Vagina (tissue), 2 donors: ENCODE measurements at regions not wholly inside any gene's neighbourhood (a gene's known extent, or its start where the extent isn't known, plus 50 kb on each side); places are given as distances from the start of the nearest gene placed in this dataset.

Experiments used
- DNase-seq, 2 donors: peaks; one replicate each; pipeline ENCODE4 v3.0.0-alpha.2; 2017; ENCODE audit errors: extremely low spot score in 2 of 2
- H3K27ac ChIP-seq: fragments of 200-600 bp; sonication (generic); one replicate; pipeline ENCODE4 v1.5.1; 2019
- H3K27me3 ChIP-seq: fragments of 200-600 bp; sonication (generic); one replicate; pipeline ENCODE4 v1.5.1; 2019
- H3K36me3 ChIP-seq, 2 donors: fragments of 200-600 bp; sonication (generic); one replicate each; pipeline ENCODE4 v1.5.1; 2017 to 2019
- H3K4me1 ChIP-seq: fragments of 200-600 bp; sonication (generic); one replicate; pipeline ENCODE4 v1.5.1; 2019
- H3K4me3 ChIP-seq, 2 donors: fragments of 200-600 bp; sonication (generic); 1 replicate in 1 of 2; 2 replicates in 1 of 2; pipeline ENCODE4 v1.5.1; 2016 to 2019
- H3K9me3 ChIP-seq: fragments of 200-600 bp; sonication (generic); one replicate; pipeline ENCODE4 v1.5.1; 2019
- CTCF ChIP-seq, 3 experiments: fragments of 450-650 bp in 2 of 3; fragments of 200-600 bp in 1 of 3; sonication (generic) in 1 of 3; IDR thresholded peaks; one replicate each; pipeline ENCODE4 v1.5.1; 2017 to 2019; ENCODE audit warnings: antibody characterized with exemption in 3 of 3, mild to moderate bottlenecking in 2 of 3, moderate library complexity in 2 of 3
- POLR2A ChIP-seq, 2 donors: fragments of 450-650 bp; IDR thresholded peaks; one replicate each; pipeline ENCODE4 v1.6.1; 2017; ENCODE audit warnings: antibody characterized with exemption in 2 of 2, mild to moderate bottlenecking in 2 of 2, moderate library complexity in 2 of 2
- POLR2AphosphoS5 ChIP-seq, 2 donors: sonication (generic); formaldehyde crosslinking; IDR thresholded peaks; one replicate each; pipeline ENCODE4 v1.9.0; 2017; ENCODE audit warnings: antibody characterized with exemption in 2 of 2, mild to moderate bottlenecking in 2 of 2, low read depth in 1 of 2; ENCODE audit not compliant: insufficient read depth in 1 of 2
- intact Hi-C: fragments of 100-400 bp; cut with DNase I; formaldehyde crosslinking; loops from one replicate; pipeline ENCODE4 v1.15.1; 2023

- H3K27me3 ChIP-seq = no peaks in the 10 kb centered on the region
- H3K4me1 ChIP-seq = peaks cover 12% of the 10 kb centered on the region
- TF ChIP-seq POLR2AphosphoS5 (IDR thresholded peaks at IDR 0.05; ENCODE audit: insufficient read depth in 1 of 2, low read depth in 1 of 2) (no peak), POLR2A (IDR thresholded peaks at IDR 0.05) (no peak), CTCF (IDR thresholded peaks at IDR 0.05) (no peak)
- no peak overlapping the region for H3K27ac ChIP-seq
- no peak for DNase-seq
- no peaks in the 10 kb centered on the region for H3K36me3 ChIP-seq
- no peaks in the 10 kb centered on the region for H3K9me3 ChIP-seq
- intact Hi-C loops = no loop called here
- H3K4me3 ChIP-seq = no peak overlapping the region
These were observed 272.6 kb upstream of the FAT3 start for GRCh38 chr11:91952056-91952455.

GRCh38 chr11:91947215-91947820 lies 277.3 kb upstream of the FAT3 start:
- H3K9me3 ChIP-seq = no peaks in the 10 kb centered on the region
- no peaks in the 10 kb centered on the region for H3K36me3 ChIP-seq
- no peaks in the 10 kb centered on the region for H3K27me3 ChIP-seq
- TF ChIP-seq POLR2AphosphoS5 (IDR thresholded peaks at IDR 0.05; ENCODE audit: insufficient read depth in 1 of 2, low read depth in 1 of 2) (no peak), POLR2A (IDR thresholded peaks at IDR 0.05) (no peak), CTCF (IDR thresholded peaks at IDR 0.05) (no peak)
- H3K4me1 ChIP-seq = peaks cover 22% of the 10 kb centered on the region
- no peak overlapping the region for H3K27ac ChIP-seq
- DNase-seq = no peak
- no peak overlapping the region for H3K4me3 ChIP-seq
- intact Hi-C loops = loop anchor here (5.0 kb wide), 1 partner anchor 35 kb away; no protein-coding TSS in a partner anchor

- H3K4me3 ChIP-seq = no peak overlapping the region
- no peak for DNase-seq
- peaks cover 22% of the 10 kb centered on the region for H3K4me1 ChIP-seq
- H3K36me3 ChIP-seq = no peaks in the 10 kb centered on the region
- intact Hi-C loops = loop anchor here (5.0 kb wide), 1 partner anchor 36 kb away; no protein-coding TSS in a partner anchor
- TF ChIP-seq CTCF (IDR thresholded peaks at IDR 0.05) (no peak), POLR2A (IDR thresholded peaks at IDR 0.05) (no peak), POLR2AphosphoS5 (IDR thresholded peaks at IDR 0.05; ENCODE audit: insufficient read depth in 1 of 2, low read depth in 1 of 2) (no peak)
- no peaks in the 10 kb centered on the region for H3K27me3 ChIP-seq
- no peaks in the 10 kb centered on the region for H3K9me3 ChIP-seq
- H3K27ac ChIP-seq = no peak overlapping the region
These were observed 278.1 kb upstream of the FAT3 start for GRCh38 chr11:91946397-91946951.

- TF ChIP-seq POLR2A (IDR thresholded peaks at IDR 0.05) (no peak), POLR2AphosphoS5 (IDR thresholded peaks at IDR 0.05; ENCODE audit: insufficient read depth in 1 of 2, low read depth in 1 of 2) (no peak), CTCF (IDR thresholded peaks at IDR 0.05) (no peak)
- DNase-seq = no peak
These were observed 289.5 kb upstream of the FAT3 start for GRCh38 chr11:91935120-91935519.

GRCh38 chr11:91932151-91932821 lies 292.3 kb upstream of the FAT3 start:
- H3K4me3 ChIP-seq = peak overlapping the region in 1 of 2 donors; percentile 29
- no peaks in the 10 kb centered on the region for H3K9me3 ChIP-seq
- peaks cover 16% of the 10 kb centered on the region for H3K4me1 ChIP-seq
- TF ChIP-seq POLR2AphosphoS5 (IDR thresholded peaks at IDR 0.05; ENCODE audit: insufficient read depth in 1 of 2, low read depth in 1 of 2) (peak; percentile 13 to 50), CTCF (IDR thresholded peaks at IDR 0.05) (no peak), POLR2A (IDR thresholded peaks at IDR 0.05) (no peak)
- H3K36me3 ChIP-seq = no peaks in the 10 kb centered on the region
- peak overlapping the region; percentile 72 for H3K27ac ChIP-seq
- H3K27me3 ChIP-seq = no peaks in the 10 kb centered on the region
- intact Hi-C loops = no loop called here
- no peak for DNase-seq

More at GRCh38 chr11:91935120-91935519, 289.5 kb upstream of the FAT3 start:
- Histone ChIP-seq H3K4me3 (no peak overlapping the region), H3K4me1 (peaks cover 16% of the 10 kb centered on the region), H3K36me3 (no peaks in the 10 kb centered on the region), H3K27me3 (no peaks in the 10 kb centered on the region), H3K27ac (no peak overlapping the region), H3K9me3 (no peaks in the 10 kb centered on the region)
- intact Hi-C loops = no loop called here
